B cell (primary cell): ENCODE measurements at regions not wholly inside any gene's neighbourhood (a gene's known extent, or its start where the extent isn't known, plus 50 kb on each side); places are given as distances from the start of the nearest gene placed in this dataset.

ENCODE experiments used
- ATAC-seq: fragments of 200-7000 bp; cut with Tn5 transposase; one replicate; pipeline ENCODE4 v1.10.0; 2021; ENCODE audit warnings: low read depth, mild to moderate bottlenecking, moderate number of reproducible peaks, moderate library complexity
- CTCF ChIA-PET: fragments of 350-600 bp; sonication (Branson Sonifier 250); formaldehyde crosslinking; loops from one replicate; lab custom pipeline; 2021; ENCODE audit warnings: antibody characterized with exemption, inconsistent platforms; lab: Charles Lee
- POLR2A ChIA-PET: fragments of 350-600 bp; sonication (Branson Sonifier 250); formaldehyde crosslinking; loops from one replicate; lab custom pipeline; 2021; ENCODE audit warnings: antibody characterized with exemption; lab: Charles Lee
- DNase-seq: peaks from one replicate; pipeline ENCODE4 v3.0.0; 2013
- H2AFZ ChIP-seq: 2 replicates; pipeline ENCODE4 v1.6.1; 2012; ENCODE audit warnings: mild to moderate bottlenecking, low read depth, low read length; ENCODE audit not compliant: insufficient read depth, poor library complexity, severe bottlenecking
- H3K27ac ChIP-seq, 2 donors: 1 replicate in 1 of 2; 2 replicates in 1 of 2; pipeline ENCODE4 v1.5.1; 2012 to 2013; ENCODE audit warnings: low read length in 2 of 2, mild to moderate bottlenecking in 2 of 2, moderate library complexity in 1 of 2
- H3K27me3 ChIP-seq, 4 experiments: fragments of 200-600 bp in 1 of 4; sonication (generic) in 1 of 4; replicated peaks in 1 of 4; 1 replicate in 2 of 4; 2 replicates in 2 of 4; pipeline versions ENCODE4 v1.6.1 to v1.7.0; 2013 to 2016; ENCODE audit warnings: low read length in 3 of 4, mild to moderate bottlenecking in 2 of 4, mixed read lengths in 1 of 4, moderate library complexity in 1 of 4; ENCODE audit not compliant: insufficient read depth in 4 of 4, control insufficient read depth in 3 of 4; ENCODE audit errors: control extremely low read depth in 1 of 4
- H3K36me3 ChIP-seq, 2 experiments: replicated peaks in 1 of 2; 1 replicate in 1 of 2; 2 replicates in 1 of 2; pipeline versions ENCODE4 v1.6.1 to v1.7.1; 2013; ENCODE audit warnings: low read length in 1 of 2; ENCODE audit not compliant: insufficient read depth in 2 of 2, control insufficient read depth in 1 of 2; ENCODE audit errors: control extremely low read depth in 1 of 2, extremely low read depth in 1 of 2
- H3K4me1 ChIP-seq, 2 donors: fragments of 200-600 bp in 1 of 2; sonication (generic) in 1 of 2; 1 replicate in 1 of 2; 2 replicates in 1 of 2; pipeline versions ENCODE4 v1.5.1 to v1.6.1; 2013 to 2017; ENCODE audit warnings: low read length in 2 of 2; ENCODE audit not compliant: control insufficient read depth in 2 of 2, insufficient read depth in 2 of 2
- H3K4me2 ChIP-seq: replicated peaks from 2 replicates; pipeline ENCODE3; 2012; ENCODE audit warnings: mild to moderate bottlenecking, low read depth, low read length; ENCODE audit not compliant: poor library complexity, severe bottlenecking
- H3K4me3 ChIP-seq, 5 experiments: fragments of 200-600 bp in 1 of 5; sonication (generic) in 1 of 5; 1 replicate in 3 of 5; 2 replicates in 2 of 5; pipeline versions ENCODE4 v1.5.1 to v1.7.0; 2011 to 2016; ENCODE audit warnings: low read length in 4 of 5, mild to moderate bottlenecking in 4 of 5, low read depth in 2 of 5, control low read depth in 1 of 5, moderate library complexity in 1 of 5; ENCODE audit not compliant: insufficient read depth in 1 of 5; ENCODE audit errors: control extremely low read depth in 1 of 5, extremely low read depth in 1 of 5
- H3K79me2 ChIP-seq: fragments of 200-600 bp; sonication (generic); one replicate; pipeline ENCODE4 v1.6.0; 2016; ENCODE audit warnings: low read length; ENCODE audit not compliant: control insufficient read depth, insufficient read depth
- H3K9ac ChIP-seq: fragments of 200-600 bp; sonication (generic); 2 replicates; pipeline ENCODE4 v1.6.1; 2017; ENCODE audit warnings: mild to moderate bottlenecking, low read length, moderate library complexity
- H3K9me3 ChIP-seq, 3 donors: one replicate each; pipeline versions ENCODE4 v1.6.1 to v1.7.1; 2013; ENCODE audit warnings: low read length in 2 of 3; ENCODE audit not compliant: control insufficient read depth in 2 of 3, insufficient read depth in 1 of 3; ENCODE audit errors: control extremely low read depth in 1 of 3
- H4K20me1 ChIP-seq: 2 replicates; pipeline ENCODE4 v1.6.0; 2012; ENCODE audit warnings: mild to moderate bottlenecking, low read length; ENCODE audit not compliant: insufficient read depth, control insufficient read depth, poor library complexity, severe bottlenecking
- H3K27ac Mint-ChIP-seq: one replicate; pipeline ENCODE4 v1.8.0; 2021; ENCODE audit warnings: mixed read lengths
- H3K27me3 Mint-ChIP-seq: one replicate; pipeline ENCODE4 v1.8.0; 2021; ENCODE audit warnings: mixed read lengths
- H3K4me1 Mint-ChIP-seq: one replicate; pipeline ENCODE4 v1.8.0; 2021; ENCODE audit warnings: mixed read lengths
- H3K4me3 Mint-ChIP-seq: one replicate; pipeline ENCODE4 v1.8.0; 2021; ENCODE audit warnings: mixed read lengths
- H3K9me3 Mint-ChIP-seq: one replicate; pipeline ENCODE4 v1.8.0; 2022; ENCODE audit warnings: mixed read lengths; ENCODE audit not compliant: insufficient read depth
- EZH2 ChIP-seq: IDR thresholded peaks from 2 replicates; pipeline ENCODE4 v1.6.1; 2012; ENCODE audit warnings: borderline replicate concordance, low read depth, mild to moderate bottlenecking, moderate library complexity, low read length; ENCODE audit not compliant: insufficient read depth, poor library complexity, severe bottlenecking
- WGBS: methylation state at CpG from one replicate; pipeline ENCODE4 v1.1.5; 2013; ENCODE audit warnings: missing lambda C conversion rate; ENCODE audit not compliant: insufficient coverage; 5-methylcytosine and 5-hydroxymethylcytosine counted together
- intact Hi-C: fragments of 100-400 bp; cut with micrococcal nuclease; formaldehyde crosslinking; loops from one replicate; pipeline ENCODE4 v1.10.0; 2022
- TF ChIP-seq, protein P1 (sequence below): fragments of 200-600 bp; IDR thresholded peaks from one replicate; pipeline ENCODE4 v1.8.0; 2022; ENCODE audit warnings: antibody characterized with exemption, mild to moderate bottlenecking

DNA sequence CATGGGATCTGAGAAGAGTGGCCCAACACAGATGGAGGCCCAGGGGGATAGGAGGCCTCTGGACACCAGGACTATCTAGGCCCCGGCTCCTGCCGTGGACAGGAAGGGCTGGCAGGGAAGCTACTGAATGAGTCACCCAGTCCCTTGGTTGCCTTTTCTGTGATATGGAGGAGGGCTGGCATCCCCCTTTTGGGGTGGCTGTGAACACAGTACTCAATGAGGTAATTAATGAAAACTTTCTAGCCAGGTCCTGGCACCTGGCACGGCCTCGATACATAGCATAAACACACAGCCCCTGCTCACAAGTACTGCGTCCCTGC is 163.2 kb downstream of the CHST1 start:
- DNase-seq = no peak
- no peaks in the 10 kb centered on the region for H3K4me1 Mint-ChIP-seq
- ChIA-PET CTCF (no interaction called here), POLR2A (no interaction called here)
- Histone ChIP-seq H3K4me2 (no peak overlapping the region), H3K4me3 (no peak overlapping the region), H4K20me1 (no peaks in the 10 kb centered on the region), H3K9me3 (peaks cover 0 to 6% (median 4%) of the 10 kb centered on the region in 3 donors), H3K9ac (no peak overlapping the region), H3K27me3 (peaks cover 0 to 2% (median 0%) of the 10 kb centered on the region in 4 experiments), H3K79me2 (no peaks in the 10 kb centered on the region), H3K4me1 (no peaks in the 10 kb centered on the region), H2AFZ (no peak overlapping the region), H3K36me3 (no peaks in the 10 kb centered on the region), H3K27ac (no peak overlapping the region)
- H3K9me3 Mint-ChIP-seq = peaks cover 13% of the 10 kb centered on the region
- intact Hi-C loops = no loop called here
- peaks cover 32% of the 10 kb centered on the region for H3K27me3 Mint-ChIP-seq
- 87% methylated on average over 5 of the region's 5 CpGs for WGBS
- no peak overlapping the region for H3K27ac Mint-ChIP-seq
- H3K4me3 Mint-ChIP-seq = no peak overlapping the region
- ATAC-seq = no peak
- TF ChIP-seq, protein P1, sequence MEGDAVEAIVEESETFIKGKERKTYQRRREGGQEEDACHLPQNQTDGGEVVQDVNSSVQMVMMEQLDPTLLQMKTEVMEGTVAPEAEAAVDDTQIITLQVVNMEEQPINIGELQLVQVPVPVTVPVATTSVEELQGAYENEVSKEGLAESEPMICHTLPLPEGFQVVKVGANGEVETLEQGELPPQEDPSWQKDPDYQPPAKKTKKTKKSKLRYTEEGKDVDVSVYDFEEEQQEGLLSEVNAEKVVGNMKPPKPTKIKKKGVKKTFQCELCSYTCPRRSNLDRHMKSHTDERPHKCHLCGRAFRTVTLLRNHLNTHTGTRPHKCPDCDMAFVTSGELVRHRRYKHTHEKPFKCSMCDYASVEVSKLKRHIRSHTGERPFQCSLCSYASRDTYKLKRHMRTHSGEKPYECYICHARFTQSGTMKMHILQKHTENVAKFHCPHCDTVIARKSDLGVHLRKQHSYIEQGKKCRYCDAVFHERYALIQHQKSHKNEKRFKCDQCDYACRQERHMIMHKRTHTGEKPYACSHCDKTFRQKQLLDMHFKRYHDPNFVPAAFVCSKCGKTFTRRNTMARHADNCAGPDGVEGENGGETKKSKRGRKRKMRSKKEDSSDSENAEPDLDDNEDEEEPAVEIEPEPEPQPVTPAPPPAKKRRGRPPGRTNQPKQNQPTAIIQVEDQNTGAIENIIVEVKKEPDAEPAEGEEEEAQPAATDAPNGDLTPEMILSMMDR = no peak
- no peak for TF ChIP-seq EZH2

DNA sequence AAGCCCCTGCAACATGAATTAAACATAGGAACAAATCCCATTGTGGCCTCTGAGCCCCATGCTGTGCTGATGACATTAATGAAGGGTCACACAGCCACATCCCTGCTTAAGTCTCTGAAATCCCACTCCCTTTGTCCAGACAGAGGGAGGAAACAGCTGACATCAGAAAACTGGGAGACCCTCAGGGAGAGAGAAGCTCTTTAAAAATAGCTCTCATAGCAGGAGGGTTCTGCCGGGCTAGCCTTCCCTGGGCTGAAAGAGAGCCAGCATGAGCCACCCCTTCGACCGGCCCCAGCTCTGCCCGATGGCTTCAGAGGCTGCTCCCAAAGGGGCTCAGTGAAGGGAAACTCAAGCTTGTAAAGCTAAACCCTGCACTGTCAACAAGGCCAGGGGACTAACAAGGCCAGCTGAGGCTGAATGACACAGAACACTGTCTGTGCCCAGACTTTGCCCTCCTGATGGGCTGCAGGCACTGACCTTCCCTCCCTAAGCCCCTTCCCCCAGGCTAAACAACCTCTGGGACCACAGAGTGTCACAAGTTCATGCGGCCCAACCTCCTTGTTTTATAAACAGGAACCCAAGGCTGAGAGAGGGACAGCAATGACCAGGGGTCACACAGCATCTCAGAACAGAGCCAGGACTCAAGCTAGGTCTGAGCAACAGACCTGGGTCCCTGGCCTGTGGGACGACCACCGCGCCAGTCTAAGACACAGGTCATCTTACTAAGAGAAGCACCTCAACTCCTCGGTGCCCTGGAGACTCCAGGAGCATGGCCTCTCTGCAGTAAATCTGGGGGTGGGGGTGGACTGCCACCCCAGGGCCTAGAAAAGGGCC is 163.8 kb downstream of the CHST1 start:
- POLR2A ChIA-PET = no interaction called here
- H3K9ac ChIP-seq = no peak overlapping the region
- no peaks in the 10 kb centered on the region for H3K4me1 Mint-ChIP-seq
- no peak overlapping the region for H3K4me3 Mint-ChIP-seq
- no peak overlapping the region for H3K4me2 ChIP-seq
- H3K4me1 ChIP-seq = no peaks in the 10 kb centered on the region
- peaks cover 31% of the 10 kb centered on the region for H3K27me3 Mint-ChIP-seq
- no peak overlapping the region for H3K27ac Mint-ChIP-seq
- TF ChIP-seq EZH2 = no peak
- TF ChIP-seq, protein P1 = no peak
- DNase-seq (no peak), ATAC-seq (no peak)
- intact Hi-C loops = no loop called here
- H4K20me1 ChIP-seq = no peaks in the 10 kb centered on the region
- peaks cover 0 to 6% (median 4%) of the 10 kb centered on the region in 3 donors for H3K9me3 ChIP-seq
- no peak overlapping the region for H2AFZ ChIP-seq
- no peak overlapping the region for H3K27ac ChIP-seq
- no peaks in the 10 kb centered on the region for H3K36me3 ChIP-seq
- H3K4me3 ChIP-seq = no peak overlapping the region
- peaks cover 0 to 2% (median 0%) of the 10 kb centered on the region in 4 experiments for H3K27me3 ChIP-seq
- peaks cover 13% of the 10 kb centered on the region for H3K9me3 Mint-ChIP-seq
- H3K79me2 ChIP-seq = no peaks in the 10 kb centered on the region
- 72% methylated on average over 8 of the region's 9 CpGs for WGBS
- CTCF ChIA-PET = no interaction called here
